HG03457 (cell line): ENCODE measurements at regions not wholly inside any gene's neighbourhood (a gene's known extent, or its start where the extent isn't known, plus 50 kb on each side); places are given as distances from the start of the nearest gene placed in this dataset.
"Not testable (repeated sequence)": the region's sequence is repeated elsewhere in the genome, so short reads cannot be mapped to it uniquely, and the experiment has no call there.

Experiments
- ATAC-seq: cut with Tn5 transposase; IDR thresholded peaks from one replicate; pipeline ENCODE4 v1.9.1; 2021; ENCODE audit warnings: moderate number of reproducible peaks; ENCODE audit not compliant: unreplicated experiment

DNA sequence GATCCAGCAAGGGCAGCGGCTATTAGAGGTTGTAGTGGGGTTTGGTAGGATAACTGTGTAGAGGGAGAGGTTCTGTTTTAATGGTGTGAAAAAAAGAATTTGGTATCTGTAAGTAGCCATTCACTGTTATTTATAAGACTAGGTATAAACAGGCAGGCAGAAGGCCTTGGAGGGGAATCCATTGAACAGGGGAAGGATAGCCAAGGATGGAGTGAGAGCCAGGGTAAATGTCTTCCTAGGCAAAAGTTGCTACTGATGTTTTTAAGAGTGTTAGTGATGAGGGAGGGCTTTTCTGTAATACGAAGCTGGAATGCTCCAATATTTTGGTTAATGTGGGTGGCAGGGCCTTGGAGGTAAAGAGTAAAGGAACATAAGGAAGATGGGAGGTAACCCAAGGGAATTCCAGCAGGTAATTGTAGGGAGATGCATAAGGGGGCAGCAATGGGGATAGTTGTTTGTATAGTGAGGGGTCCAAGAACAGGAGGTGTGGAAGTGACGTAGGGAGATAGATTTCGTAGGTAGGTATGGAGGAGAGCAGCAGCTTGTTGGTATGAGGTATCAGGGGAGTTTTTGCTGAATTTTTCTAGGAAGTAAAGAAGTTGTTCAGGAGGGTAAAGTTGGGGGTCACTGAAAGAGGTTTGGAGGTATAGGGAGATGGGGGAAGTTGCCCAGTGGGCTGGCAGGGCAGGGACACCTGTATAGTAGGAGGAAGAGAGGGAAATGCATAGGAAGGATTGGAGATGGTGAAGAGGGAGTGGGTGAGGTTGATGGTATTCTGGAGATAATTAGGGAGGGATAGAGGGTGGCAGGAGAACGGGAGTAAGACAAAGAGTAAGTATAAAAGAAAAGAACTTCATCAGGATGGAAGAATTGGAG, 752.4 kb upstream of the ADGRB3 start:
- no peak for ATAC-seq

DNA sequence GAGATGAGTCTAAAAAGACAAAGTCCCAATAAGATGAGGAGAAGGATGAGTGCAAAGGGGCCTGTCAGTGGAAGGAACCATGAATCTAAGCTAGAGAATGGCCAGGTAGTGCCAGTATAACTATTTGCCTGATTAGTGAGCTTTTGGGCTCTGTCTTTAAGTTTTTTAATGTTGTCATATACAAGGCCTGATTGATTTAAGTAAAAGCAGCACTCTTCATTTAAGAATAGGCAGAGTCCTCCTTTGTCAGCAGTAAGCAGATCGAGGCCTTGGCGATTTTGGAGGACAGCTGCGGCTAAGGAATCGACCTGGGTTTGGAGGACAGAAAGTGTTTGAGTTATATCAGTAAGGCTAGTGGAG, 753.4 kb upstream of the ADGRB3 start:
- ATAC-seq, result no peak

DNA sequence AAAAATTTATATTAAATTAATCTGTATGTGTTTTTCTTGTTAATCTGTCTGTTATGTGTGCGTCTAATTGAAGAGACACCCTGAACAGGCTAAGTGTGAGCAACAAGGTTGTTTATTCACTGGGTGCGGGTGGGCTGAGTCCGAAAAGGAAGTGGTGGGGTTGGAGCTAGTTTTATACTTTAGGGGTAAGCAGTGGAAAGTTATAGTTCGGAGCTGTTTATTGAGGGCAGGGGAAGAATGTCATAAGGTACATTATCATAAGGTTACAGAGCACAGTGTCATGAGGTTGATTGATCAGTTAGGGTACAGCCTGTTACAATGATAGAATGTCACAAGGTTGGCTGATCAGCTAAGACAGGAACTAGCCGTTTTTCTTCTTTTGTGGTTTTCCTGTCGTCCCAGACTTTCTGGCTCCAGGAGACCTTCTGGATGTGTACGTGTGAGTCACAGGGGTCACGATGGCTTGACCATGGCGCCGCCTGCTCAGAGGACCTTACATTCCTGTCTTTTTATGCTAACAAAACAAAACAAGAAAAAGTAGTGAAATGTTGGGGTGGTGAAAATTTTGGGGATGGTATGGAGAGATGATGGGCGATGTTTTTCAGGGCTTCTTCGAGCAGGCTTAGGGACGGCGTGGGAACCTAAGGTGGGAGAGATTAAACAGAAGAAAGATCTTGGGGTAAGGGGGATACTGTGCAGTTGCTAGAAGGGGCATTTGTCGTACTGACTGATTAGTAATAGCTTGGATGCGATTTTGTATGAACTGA, 754.0 kb upstream of the ADGRB3 start:
- ATAC-seq, result no peak

DNA sequence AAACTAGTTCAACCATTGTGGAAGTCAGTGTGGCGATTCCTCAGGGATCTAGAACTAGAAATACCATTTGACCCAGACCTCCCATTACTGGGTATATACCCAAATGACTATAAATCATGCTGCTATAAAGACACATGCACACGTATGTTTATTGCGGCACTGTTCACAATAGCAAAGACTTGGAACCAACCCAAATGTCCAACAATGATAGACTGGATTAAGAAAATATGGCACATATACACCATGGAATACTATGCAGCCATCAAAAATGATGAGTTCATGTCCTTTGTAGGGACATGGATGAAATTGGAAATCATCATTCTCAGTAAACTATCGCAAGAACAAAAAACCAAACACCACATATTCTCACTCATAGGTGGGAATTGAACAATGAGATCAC, 754.7 kb upstream of the ADGRB3 start:
- not testable (repeated sequence) for ATAC-seq

DNA sequence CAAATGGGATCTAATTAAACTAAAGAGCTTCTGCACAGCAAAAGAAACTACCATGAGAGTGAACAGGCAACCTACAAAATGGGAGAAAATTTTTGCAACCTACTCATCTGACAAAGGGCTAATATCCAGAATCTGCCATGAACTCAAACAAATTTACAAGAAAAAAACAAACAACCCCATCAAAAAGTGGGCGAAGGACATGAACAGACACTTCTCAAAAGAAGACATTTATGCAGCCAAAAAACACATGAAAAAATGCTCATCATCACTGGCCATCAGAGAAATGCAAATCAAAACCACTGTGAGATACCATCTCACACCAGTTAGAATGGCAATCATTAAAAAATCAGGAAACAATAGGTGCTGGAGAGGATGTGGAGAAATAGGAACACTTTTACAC, 755.2 kb upstream of the ADGRB3 start:
- not testable (repeated sequence) for ATAC-seq

DNA sequence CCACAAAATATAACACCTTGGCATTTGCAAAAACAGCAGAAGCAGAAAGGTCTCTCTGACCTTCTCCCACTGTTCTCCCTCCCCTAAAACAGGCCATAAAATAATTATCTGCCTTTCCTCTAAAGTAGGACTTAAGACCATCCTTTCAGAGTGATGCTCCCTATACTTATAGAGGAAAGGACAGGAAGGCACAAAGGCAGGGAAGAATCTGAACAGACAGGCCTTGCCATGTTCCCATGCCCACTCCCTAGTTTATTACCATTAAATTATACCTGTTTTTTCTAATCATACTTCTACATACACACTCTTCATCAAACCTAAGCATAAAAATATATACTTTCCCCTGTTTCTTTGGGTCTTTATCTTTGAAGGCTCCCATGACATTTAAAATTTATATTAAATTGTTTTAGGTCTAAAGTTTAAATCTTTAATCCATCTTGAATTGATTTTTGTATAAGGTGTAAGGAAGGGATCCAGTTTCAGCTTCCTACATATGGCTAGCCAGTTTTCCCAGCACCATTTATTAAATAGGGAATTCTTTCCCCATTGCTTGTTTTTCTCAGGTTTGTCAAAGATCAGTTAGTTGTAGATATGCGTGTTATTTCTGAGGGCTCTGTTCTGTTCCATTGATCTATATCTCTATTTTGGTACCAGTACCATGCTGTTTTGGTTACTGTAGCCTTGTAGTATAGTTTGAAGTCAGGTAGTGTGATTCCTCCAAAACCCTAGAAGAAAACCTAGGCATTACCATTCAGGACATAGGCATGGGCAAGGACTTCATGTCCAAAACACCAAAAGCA, 755.8 kb upstream of the ADGRB3 start:
- ATAC-seq, result not testable (repeated sequence)

DNA sequence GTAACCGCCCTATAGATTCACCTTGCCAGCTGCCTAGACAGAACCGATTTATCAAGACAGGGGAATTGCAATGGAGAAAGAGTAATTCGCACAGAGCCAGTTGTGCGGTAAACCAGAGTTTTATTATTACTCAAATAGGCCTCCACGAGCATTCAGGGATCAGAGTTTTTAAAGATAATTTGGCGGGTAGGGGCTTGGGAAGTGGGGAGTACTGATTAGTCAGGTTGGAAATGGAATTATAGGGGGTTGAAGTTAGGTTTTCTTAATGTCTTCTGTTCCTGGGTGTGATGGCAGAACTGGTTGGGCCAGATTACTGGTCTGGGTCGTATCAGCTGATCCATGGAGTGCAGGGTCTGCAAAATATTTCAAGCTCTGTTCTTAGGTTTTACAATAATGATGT, 756.9 kb upstream of the ADGRB3 start:
- ATAC-seq, result not testable (repeated sequence)

DNA sequence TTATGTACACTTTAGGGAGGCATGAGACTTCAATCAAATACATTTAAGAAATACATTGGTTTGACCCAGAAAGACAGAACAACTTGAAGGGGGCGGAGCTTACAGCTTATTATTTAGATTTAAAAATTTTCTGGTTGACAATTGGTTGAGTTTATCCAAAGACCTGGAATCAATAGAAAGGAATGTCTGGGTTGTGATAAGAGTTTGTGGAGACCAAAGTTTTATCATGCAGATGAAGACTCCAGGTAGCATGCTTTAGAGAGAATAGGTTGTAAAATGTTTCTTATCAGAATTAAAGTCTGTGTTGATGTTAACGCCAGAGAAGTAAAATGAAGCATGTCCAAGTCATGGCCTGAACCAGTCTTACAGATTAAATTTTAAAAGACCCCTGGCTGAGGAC, 757.8 kb upstream of the ADGRB3 start:
- ATAC-seq, result no peak

DNA sequence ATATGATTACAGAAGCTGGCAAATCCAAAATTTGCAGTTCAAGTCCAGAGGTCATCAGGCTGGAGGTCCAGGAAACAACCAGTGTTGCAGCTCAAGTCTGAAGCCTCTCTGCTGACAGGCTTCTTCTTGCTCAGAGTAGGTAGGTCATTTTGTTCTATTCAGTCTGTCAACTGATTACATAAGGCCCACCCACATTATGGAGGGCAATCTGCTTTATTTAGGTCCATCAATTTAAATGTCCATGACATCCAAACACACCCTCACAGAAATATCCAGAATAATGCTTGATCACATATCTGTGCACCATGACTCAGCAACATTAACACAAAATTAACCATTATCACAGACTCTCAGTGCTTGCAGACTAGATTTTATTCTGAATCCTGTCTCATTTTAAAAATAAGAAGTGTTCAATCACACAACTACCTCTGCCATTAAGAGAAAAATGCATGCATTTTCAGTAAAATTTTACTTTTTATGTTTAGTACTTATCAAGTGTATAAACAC, 759.2 kb upstream of the ADGRB3 start:
- no peak for ATAC-seq

DNA sequence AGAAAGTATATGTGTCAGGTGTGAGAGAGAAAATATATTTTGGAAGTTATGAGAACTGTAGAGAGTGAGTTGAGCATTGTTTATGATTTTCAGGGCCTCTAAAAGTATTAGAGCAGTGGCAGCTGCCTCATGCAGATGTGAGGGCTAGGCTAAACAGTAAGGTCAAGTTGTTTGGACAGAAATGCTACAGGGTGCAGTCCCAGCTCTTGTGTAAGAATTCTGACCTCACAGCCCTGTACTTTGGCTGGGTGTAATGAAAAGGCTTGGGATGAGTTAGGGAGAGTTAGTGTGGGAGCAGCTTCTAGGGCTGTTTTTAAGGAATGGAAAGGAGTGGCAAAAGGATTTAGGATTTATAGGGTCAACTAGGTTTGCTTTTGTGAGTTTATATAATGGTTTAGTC, 764.8 kb upstream of the ADGRB3 start:
- no peak for ATAC-seq

DNA sequence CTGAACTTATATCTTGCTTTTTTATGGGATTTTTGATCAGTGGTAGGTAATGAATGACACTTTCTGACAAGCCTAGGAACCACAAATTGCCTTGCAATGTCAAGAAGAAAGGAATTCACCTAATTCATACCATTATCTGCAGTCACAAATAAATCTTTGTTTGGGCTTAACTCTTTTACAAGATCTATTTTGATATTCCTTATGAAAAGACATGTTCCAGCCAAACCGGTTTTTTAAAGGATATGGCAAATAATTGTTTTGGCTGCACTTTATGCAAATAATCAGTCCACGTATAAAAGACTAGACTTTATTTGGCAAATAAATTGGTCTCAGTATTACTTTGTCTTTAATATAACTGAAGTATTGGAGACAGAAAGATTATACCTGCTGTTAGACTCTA, 771.7 kb upstream of the ADGRB3 start:
- ATAC-seq, result no peak

DNA sequence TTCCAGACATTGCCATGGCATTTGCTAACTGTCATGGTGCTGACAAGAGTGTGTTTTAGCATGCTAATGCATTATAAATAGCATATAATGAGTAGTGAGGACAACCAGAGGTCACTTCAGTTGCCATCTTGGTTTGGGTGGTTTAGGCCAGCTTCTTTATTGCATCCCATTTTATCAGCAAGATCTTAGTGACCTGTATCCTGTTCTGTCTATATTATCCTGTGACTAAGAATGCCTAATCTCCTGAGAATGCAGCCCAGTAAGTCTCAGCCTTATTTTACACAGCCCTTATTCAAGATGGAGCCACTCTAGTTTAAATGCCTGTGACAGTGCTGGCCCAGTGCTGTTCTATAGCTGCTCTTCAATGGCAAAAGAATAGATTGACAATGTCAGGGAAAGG, 781.0 kb upstream of the ADGRB3 start:
- ATAC-seq, result no peak

DNA sequence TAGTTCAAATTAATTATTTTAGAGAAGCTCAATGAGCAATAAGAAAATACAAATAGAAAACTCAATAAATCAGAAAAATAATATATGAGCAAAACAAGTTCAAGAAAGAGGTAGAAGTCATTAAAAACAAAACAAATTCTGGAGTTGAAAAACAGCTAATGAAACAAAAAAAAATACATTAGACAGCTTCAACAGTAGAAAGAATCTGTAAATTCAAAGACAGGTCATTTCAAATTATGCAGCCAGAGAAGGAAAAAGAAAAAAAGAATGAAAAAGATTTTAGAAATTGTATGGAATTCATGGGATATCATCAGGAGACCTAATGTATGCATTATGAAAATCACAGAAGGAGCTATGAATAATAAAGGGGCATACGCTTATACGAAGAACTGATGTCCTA, 795.3 kb upstream of the ADGRB3 start:
- ATAC-seq, result no peak

DNA sequence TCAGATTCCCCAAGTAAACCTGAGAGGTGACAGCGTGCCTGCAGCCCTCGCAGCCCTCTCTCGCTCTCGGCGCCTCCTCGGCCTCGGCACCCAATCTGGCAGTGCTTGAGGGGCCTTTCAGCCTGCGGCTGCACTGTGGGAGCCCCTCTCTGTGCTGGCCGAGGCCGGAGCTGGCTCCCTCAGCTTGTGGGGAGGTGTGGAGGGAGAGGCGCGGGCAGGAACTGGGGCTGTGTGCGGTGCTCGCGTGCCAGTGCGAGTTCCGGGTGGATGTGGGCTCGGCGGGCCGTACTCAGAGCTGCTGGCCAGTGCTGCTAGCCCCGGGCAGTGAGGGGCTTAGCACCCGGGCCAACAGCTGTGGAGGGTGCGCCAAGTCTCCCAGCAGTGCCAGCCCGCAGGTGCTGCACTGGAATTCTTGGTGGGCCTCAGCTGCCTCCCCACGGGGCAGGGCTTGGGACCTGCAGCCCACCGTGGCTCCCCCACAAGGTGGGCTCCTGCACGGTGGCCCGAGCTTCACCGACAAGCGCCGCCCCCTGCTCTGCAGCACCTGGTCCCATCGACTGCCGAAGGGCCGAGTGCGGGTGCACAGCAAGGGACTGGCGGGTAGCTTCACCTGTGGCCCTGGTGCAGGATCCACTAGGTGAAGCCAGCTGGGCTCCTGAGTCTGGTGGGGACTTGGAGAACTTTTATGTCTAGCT, 809.7 kb upstream of the ADGRB3 start:
- no peak for ATAC-seq

DNA sequence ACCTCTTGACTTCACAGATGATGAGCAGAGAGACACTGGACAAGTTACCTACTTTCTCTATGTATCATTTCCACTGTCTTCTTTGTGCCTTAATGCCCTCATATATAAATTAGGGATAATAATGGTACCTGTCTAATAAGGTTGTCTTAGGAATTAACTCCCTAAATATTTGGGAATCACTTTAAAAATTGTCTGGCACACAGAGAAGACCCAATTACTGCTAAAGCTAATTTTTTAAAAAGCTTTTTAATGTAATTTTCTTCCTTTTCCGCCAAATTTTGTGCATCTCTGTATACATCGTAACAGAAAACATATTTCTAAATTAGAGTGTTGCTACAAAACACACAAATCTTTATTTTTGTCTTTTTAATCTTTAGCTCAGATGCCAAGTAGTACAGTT, 816.8 kb upstream of the ADGRB3 start:
- ATAC-seq, result no peak

DNA sequence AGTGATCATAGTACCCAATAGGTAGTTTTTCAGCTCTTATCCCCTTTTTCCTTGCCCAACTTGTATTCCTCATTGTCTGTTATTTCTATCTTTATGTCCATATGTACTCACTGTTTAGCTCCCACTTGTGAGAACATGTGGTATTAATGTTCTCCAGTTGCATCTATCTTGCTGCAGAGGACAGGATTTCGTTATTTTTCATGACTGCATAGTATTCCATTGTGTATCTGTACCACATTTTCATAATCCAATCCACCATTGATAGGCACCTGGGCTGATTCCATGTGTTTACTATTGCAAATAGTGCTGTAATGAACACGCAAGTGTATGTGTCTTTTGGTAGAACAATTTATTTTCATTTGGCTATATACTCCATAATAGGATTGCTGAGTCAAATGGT, 819.5 kb upstream of the ADGRB3 start:
- no peak for ATAC-seq

DNA sequence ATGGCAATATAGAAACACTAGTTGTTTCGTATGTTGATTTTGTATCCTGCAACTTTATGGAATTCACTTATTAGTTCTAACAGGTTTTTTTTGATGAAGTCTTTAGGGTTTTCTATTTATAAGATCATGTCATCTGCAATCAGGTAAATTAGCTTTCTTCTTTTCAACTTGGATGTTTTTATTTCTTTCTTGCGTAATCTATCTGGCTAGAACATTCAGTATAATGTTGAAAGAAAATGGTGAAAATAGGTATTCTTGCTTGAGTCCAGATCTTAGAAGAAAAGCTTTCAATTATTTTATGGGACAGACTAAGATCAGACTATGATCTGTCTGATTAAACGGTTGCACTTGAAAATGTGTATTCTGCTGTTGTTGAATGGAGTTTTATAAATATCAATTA, 820.8 kb upstream of the ADGRB3 start:
- ATAC-seq, result no peak

DNA sequence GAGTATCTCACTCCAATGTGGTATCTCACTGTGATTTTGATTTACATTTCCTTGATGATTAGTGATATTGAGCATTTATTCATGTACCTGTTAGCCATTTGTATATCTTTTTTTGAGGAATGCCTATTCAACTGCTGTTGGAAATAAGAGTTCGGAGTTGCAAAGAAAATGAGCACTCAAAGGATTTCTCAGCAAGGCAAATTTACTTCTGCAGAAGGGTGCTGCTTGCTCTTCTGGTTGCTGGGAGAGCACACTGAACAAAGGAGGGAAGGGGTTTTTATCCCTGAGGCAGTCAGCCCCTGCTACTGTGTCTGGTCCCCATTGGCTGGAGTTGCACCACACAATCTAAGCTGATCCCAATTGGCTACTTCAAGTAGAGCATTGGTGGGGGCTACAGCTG, 822.4 kb upstream of the ADGRB3 start:
- no peak for ATAC-seq

DNA sequence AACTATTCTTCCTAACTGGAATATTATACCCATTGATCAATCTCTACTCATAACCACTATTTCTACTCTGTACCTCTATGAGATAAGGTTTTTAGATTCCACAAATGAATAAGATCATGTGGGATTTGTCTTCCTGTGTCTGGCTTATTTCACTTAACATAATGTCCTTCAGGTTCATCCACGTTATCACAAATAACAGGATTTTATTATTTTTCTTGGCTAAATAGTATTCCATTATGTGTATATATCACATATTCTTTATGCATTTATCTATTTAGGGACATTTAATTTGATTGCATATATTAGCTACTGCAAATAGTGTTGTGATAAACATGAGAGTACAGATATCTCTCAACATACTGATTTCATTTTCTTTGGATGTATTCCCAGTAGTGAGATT, 823.0 kb upstream of the ADGRB3 start:
- no peak for ATAC-seq

DNA sequence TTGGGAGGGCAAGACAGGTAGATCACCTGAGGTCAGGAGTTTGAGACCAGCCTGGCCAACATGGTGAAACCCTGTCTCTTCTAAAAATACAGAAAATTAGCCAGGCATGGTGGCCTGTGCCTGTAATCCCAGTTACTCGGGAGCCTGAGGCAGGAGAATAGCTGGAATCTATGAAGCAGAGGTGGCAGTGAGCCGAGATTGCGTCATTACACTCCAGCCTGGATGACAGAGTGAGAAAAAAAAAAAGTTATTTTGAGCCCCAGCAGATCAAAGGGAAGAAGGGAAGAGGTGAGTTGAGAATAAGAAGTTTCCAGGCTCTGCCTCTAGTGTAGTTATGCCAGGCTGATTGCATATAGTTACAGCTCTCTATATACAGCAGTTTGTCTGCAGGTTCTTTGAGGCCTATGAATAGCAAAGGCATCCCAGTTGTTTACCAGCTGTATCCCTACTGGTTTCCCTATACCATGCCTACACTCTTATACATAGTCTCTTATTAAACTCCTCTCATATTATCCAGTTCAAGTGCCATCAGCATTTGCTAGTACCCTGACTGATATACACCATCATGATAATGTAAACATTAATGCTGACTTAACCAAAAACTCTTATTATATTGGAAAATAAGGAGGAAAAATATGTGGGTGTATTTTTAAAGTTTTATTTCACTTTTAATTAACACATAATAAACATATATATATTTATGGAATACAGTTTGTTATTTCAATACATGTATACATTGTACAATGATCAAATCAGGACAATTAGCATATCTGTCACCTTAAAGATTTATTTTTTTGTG, 823.6 kb upstream of the ADGRB3 start:
- no peak for ATAC-seq
